ENCODE measurements at regions not wholly inside any gene's neighbourhood (a gene's known extent, or its start where the extent isn't known, plus 50 kb on each side); places are given as distances from the start of the nearest gene placed in this dataset.

- Histone ChIP-seq H3K36me3 (no peaks in the 10 kb centered on the region), H3K27ac (no peak overlapping the region), H3K9me3 (peaks cover 0 to 5% (median 0%) of the 10 kb centered on the region in 3 donors), H3K4me1 (no peaks in the 10 kb centered on the region), H3K4me3 (no peak overlapping the region), H3K27me3 (peaks cover 65% of the 10 kb centered on the region)
- no CpG with 5 or more reads among the region's 3 CpGs for WGBS, 2 donors (ENCODE audit: low coverage in 1 of 2)
- no peak for ATAC-seq
- TF ChIP-seq CTCF (IDR thresholded peaks at IDR 0.05) (no peak), EP300 (IDR thresholded peaks at IDR 0.05) (no peak), POLR2AphosphoS5 (IDR thresholded peaks at IDR 0.05) (no peak), POLR2A (IDR thresholded peaks at IDR 0.05) (no peak)
Observed at GRCh38 chr1:30274173-30274970, 449.0 kb downstream of the MATN1 start.

GRCh38 chr1:30273456-30273855 is 449.9 kb downstream of the MATN1 start:
- Histone ChIP-seq H3K4me3 (no peak overlapping the region), H3K36me3 (no peaks in the 10 kb centered on the region), H3K9me3 (peaks cover 0 to 5% (median 0%) of the 10 kb centered on the region in 3 donors), H3K4me1 (no peaks in the 10 kb centered on the region), H3K27ac (no peak overlapping the region), H3K27me3 (peaks cover 63% of the 10 kb centered on the region)
- no peak for ATAC-seq
- no peak for TF ChIP-seq CTCF (IDR thresholded peaks at IDR 0.05)
- no peak for TF ChIP-seq EP300 (IDR thresholded peaks at IDR 0.05)
- TF ChIP-seq POLR2AphosphoS5 (IDR thresholded peaks at IDR 0.05) = no peak
- TF ChIP-seq POLR2A (IDR thresholded peaks at IDR 0.05) = no peak
- WGBS, 2 donors (ENCODE audit: low coverage in 1 of 2) = 100% methylated on average over 1 of the region's 5 CpGs; no CpG with 5 or more reads in 1 of the 2 donors

GRCh38 chr1:30273021-30273325 is 450.4 kb downstream of the MATN1 start:
- TF ChIP-seq POLR2AphosphoS5 (IDR thresholded peaks at IDR 0.05) = no peak
- no peak for TF ChIP-seq POLR2A (IDR thresholded peaks at IDR 0.05)
- no peak for TF ChIP-seq CTCF (IDR thresholded peaks at IDR 0.05)
- no peak for TF ChIP-seq EP300 (IDR thresholded peaks at IDR 0.05)
- H3K27me3 ChIP-seq = peaks cover 63% of the 10 kb centered on the region

GRCh38 chr1:30272277-30273020 is 450.9 kb downstream of the MATN1 start:
- H3K36me3 ChIP-seq = no peaks in the 10 kb centered on the region

More at GRCh38 chr1:30273021-30273325, 450.4 kb downstream of the MATN1 start:
- no peak for ATAC-seq
- peaks cover 0 to 5% (median 0%) of the 10 kb centered on the region in 3 donors for H3K9me3 ChIP-seq
- H3K36me3 ChIP-seq = no peaks in the 10 kb centered on the region
- WGBS, 2 donors (ENCODE audit: low coverage in 1 of 2) = no CpG with 5 or more reads among the region's 1 CpG
- no peak overlapping the region for H3K4me3 ChIP-seq
- H3K4me1 ChIP-seq = no peaks in the 10 kb centered on the region
- H3K27ac ChIP-seq = no peak overlapping the region

More at GRCh38 chr1:30272277-30273020, 450.9 kb downstream of the MATN1 start:
- WGBS, 2 donors (ENCODE audit: low coverage in 1 of 2) = 38 to 60% methylated on average over 1 to 3 of the region's 6 CpGs
- Histone ChIP-seq H3K27me3 (peaks cover 60% of the 10 kb centered on the region), H3K9me3 (peaks cover 0 to 5% (median 0%) of the 10 kb centered on the region in 3 donors), H3K4me3 (no peak overlapping the region), H3K4me1 (no peaks in the 10 kb centered on the region), H3K27ac (no peak overlapping the region)
- TF ChIP-seq POLR2AphosphoS5 (IDR thresholded peaks at IDR 0.05) = no peak
- no peak for TF ChIP-seq CTCF (IDR thresholded peaks at IDR 0.05)
- no peak for TF ChIP-seq EP300 (IDR thresholded peaks at IDR 0.05)
- no peak for TF ChIP-seq POLR2A (IDR thresholded peaks at IDR 0.05)
- no peak for ATAC-seq
